GM18951 (cell line): ENCODE measurements at regions not wholly inside any gene's neighbourhood (a gene's known extent, or its start where the extent isn't known, plus 50 kb on each side); places are given as distances from the start of the nearest gene placed in this dataset.
"Not testable (repeated sequence)": the region's sequence is repeated elsewhere in the genome, so short reads cannot be mapped to it uniquely, and the experiment has no call there.

ENCODE experiments used
- POLR2A ChIP-seq: IDR thresholded peaks from 4 replicates; pipeline ENCODE4 v1.6.1; 2011; ENCODE audit warnings: mild to moderate bottlenecking; ENCODE audit not compliant: insufficient read length, insufficient read depth; ENCODE audit errors: extremely low read depth
- in situ Hi-C: fragments of 300-500 bp; cut with MboI; formaldehyde crosslinking; loops from one replicate; pipeline ENCODE4 v1.12.0; 2022; ENCODE audit warnings: low sequenced_read_pairs, mixed read lengths, inconsistent platforms; ENCODE audit not compliant: unreplicated experiment

GRCh38 chr11:87892291-87892690 lies 283.0 kb downstream of the RAB38 start:
- TF ChIP-seq POLR2A: no peak
- in situ Hi-C loops: no loop called here

- no peak for TF ChIP-seq POLR2A
- in situ Hi-C loops: no loop called here
Observed at GRCh38 chr11:87889126-87889525, 286.1 kb downstream of the RAB38 start.

DNA sequence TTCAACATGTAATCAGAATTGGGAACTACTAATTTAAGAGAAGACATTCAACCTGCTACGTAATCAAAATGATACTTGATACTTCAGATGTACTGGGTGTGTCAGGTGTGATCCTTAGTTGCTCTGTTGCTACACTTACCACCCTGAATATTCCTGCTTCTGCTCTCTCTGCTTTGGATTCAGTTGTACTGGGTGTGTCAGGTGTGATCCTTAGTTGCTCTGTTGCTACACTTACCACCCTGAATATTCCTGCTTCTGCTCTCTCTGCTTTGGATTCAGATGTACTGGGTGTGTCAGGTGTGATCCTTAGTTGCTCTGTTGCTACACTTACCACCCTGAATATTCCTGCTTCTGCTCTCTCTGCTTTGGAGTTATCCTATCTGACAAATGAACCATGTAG lies 290.2 kb downstream of the RAB38 start:
- in situ Hi-C loops: not testable (repeated sequence)

GRCh38 chr11:87879118-87879517 lies 296.1 kb downstream of the RAB38 start:
- in situ Hi-C loops: no loop called here
- TF ChIP-seq POLR2A: no peak

DNA sequence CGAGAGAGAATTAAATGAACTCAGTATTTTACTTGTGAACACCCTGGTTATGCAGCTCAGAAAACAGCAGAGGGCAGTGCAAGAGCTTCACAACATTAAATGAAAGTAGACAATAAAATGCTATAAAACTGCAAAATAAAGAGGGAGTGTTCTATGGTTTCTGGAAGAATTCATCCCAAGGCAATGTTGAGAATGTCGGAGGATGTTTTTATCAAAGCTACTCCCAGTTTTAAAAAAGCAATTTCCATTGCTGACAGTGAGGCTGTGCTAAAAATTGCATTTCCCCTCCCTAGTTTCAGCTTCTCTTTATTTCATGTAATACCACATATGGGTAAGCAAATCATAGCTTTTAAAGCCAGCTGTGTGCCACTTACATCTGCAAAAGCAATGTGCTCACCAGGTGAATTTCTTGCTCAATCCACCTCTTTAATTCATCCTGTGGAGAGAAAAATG lies 296.8 kb downstream of the RAB38 start:
- in situ Hi-C loops: no loop called here
- TF ChIP-seq POLR2A: no peak

DNA sequence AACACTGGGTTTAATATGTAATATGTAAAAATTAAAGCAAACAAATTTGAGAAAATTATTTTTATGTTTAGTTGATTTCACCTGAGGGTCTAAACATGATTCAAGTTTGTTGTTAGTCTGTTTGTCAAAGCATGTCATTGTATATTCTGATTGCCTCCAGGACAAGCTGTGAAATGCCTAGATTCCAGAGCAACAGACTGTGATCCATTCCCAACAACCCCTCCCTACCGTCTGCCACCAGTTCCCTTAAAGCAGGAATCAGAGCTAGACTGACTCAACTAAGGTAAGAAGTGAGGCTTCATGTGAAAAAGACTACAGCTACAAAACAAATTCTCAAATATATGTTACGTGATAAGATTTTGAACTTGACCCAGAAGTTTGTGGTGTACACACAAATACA lies 304.2 kb downstream of the RAB38 start:
- TF ChIP-seq POLR2A: no peak
- in situ Hi-C loops: no loop called here

DNA sequence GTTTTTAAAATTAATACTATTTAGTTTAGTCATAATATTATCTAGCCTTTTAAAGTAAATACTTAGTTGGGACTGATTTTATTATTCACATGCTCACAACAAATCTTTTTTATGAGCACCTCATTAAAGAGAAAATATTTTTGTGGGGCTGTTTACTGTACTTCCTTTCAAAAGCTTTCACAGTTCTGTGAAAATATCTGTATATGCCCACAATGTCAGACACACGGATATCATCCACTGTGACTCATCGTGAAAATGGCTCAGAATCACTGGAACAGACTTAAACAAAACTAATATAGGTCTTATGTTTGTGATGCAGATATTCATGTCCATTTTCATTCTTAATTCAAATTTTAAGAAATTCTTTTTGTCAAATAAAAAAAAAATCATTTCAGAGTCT lies 305.2 kb downstream of the RAB38 start:
- in situ Hi-C loops: no loop called here
- no peak for TF ChIP-seq POLR2A

GRCh38 chr11:87866951-87867350 lies 308.3 kb downstream of the RAB38 start:
- in situ Hi-C loops: no loop called here
- no peak for TF ChIP-seq POLR2A

GRCh38 chr11:87861030-87861429 lies 314.2 kb downstream of the RAB38 start:
- TF ChIP-seq POLR2A: no peak

DNA sequence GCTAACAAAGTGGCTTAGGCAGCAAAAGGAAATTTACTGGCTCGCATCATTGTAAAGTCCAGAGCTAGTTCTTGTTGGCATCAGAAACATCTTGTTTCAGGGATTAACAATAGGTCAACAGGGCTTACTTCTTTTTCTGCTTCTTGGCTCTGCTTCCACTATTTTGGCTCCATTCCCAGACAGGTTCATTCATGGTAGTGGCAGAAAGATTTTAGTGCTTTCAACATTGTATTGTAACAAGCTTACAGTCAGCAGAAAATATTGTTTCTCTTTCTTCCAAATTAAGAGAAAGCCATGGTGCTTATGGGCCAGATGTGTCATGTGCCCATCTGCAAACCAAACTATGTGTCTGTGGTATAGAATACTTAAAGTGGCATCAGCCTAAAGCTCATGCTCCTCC lies 315.6 kb downstream of the RAB38 start:
- no peak for TF ChIP-seq POLR2A
- in situ Hi-C loops: no loop called here

More at GRCh38 chr11:87861030-87861429, 314.2 kb downstream of the RAB38 start:
- in situ Hi-C loops: no loop called here

- in situ Hi-C loops: no loop called here
- no peak for TF ChIP-seq POLR2A
Observed at GRCh38 chr11:87851827-87852226, 323.4 kb downstream of the RAB38 start.

- no peak for TF ChIP-seq POLR2A
- in situ Hi-C loops: no loop called here
Observed at GRCh38 chr11:87851234-87851633, 324.0 kb downstream of the RAB38 start.

- TF ChIP-seq POLR2A: no peak
- in situ Hi-C loops: no loop called here
Observed at GRCh38 chr11:87849216-87849615, 326.0 kb downstream of the RAB38 start.

DNA sequence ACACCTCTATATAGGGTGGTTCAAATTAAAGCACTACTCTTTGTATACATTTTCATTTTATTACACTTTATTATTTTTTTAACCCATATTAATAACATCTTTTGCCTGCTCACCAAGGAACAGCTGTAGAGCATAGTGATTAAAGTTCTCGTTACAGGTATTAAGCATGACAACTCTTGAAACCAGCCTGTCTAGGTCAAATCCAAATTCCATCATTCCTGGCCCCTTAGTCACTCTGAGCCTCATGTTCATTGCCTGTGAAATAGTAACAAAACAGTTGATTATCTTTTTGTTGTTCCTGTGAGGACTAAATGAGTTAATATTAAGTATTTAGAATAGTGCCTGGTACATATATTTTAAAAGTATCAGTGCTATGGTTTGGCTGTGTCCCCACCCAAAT lies 334.5 kb downstream of the RAB38 start:
- in situ Hi-C loops: no loop called here
- TF ChIP-seq POLR2A: no peak

DNA sequence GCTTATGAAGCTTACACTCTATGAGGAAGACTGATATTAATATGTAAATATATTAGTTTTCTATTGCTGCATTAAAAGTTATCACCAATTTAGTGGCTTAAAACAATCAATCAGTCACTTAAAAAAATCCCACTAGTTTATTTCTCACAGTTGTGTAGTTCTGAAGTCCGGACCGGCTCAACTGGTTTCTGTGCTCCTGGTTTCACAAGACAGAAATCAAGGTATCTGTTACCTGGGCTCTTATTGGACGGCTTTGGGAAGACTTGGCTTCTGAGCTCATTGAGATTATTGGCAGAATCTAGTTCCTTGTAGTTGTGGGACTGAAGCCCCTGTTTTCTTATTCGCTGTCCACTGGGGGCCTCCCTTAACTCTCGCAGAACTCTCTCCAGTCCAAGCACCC lies 343.0 kb downstream of the RAB38 start:
- no peak for TF ChIP-seq POLR2A
- in situ Hi-C loops: no loop called here
